ENCODE measurements at regions not wholly inside any gene's neighbourhood (a gene's known extent, or its start where the extent isn't known, plus 50 kb on each side); places are given as distances from the start of the nearest gene placed in this dataset.

GRCh38 chr21:22096314-22096713 is 1098.1 kb downstream of the NCAM2 start:
- no peak for TF ChIP-seq POLR2AphosphoS5 (IDR thresholded peaks at IDR 0.05)
- TF ChIP-seq POLR2A (IDR thresholded peaks at IDR 0.05): no peak
- TF ChIP-seq EP300 (IDR thresholded peaks at IDR 0.05): no peak
- TF ChIP-seq CTCF (IDR thresholded peaks at IDR 0.05): no peak

All from upper lobe of left lung (tissue), 4 donors.